Kidney (tissue), 13 donors: ENCODE measurements at regions not wholly inside any gene's neighbourhood (a gene's known extent, or its start where the extent isn't known, plus 50 kb on each side); places are given as distances from the start of the nearest gene placed in this dataset.
"Not testable (repeated sequence)": the region's sequence is repeated elsewhere in the genome, so short reads cannot be mapped to it uniquely, and the experiment has no call there.

Experiments
- DNase-seq, 5 donors: peaks; one replicate each; pipeline ENCODE4 v3.0.0-alpha.2; 2013 to 2020
- FAIRE-seq: peaks from 2 replicates; lab custom pipeline; 2012; peaks lifted over from hg19 to GRCh38; lab: Jason Lieb, UNC
- H3K27ac ChIP-seq, 2 donors: one replicate each; pipeline ENCODE4 v1.7.0; 2013; ENCODE audit warnings: low read depth in 2 of 2, low read length in 2 of 2, inconsistent platforms in 1 of 2
- H3K27me3 ChIP-seq: one replicate; pipeline ENCODE4 v1.7.1; 2013; ENCODE audit warnings: low read length, inconsistent platforms; ENCODE audit not compliant: control insufficient read depth, insufficient read depth
- H3K36me3 ChIP-seq, 3 donors: one replicate each; pipeline versions ENCODE4 v1.7.0 to v1.7.1; 2013; ENCODE audit warnings: low read length in 3 of 3, control low read depth in 1 of 3, inconsistent platforms in 1 of 3; ENCODE audit not compliant: insufficient read depth in 3 of 3, control insufficient read depth in 2 of 3
- H3K4me1 ChIP-seq, 3 donors: one replicate each; pipeline versions ENCODE4 v1.7.0 to v1.7.1; 2013; ENCODE audit warnings: low read length in 3 of 3, inconsistent platforms in 1 of 3, low read depth in 1 of 3; ENCODE audit not compliant: control insufficient read depth in 2 of 3, insufficient read depth in 2 of 3
- H3K4me3 ChIP-seq, 3 donors: one replicate each; pipeline versions ENCODE4 v1.7.0 to v1.8.1; 2013; ENCODE audit warnings: low read length in 3 of 3, control low read depth in 1 of 3, inconsistent platforms in 1 of 3
- H3K9ac ChIP-seq, 3 donors: one replicate each; pipeline versions ENCODE4 v1.7.0 to v1.7.1; 2013; ENCODE audit warnings: low read length in 3 of 3, control low read depth in 1 of 3, inconsistent platforms in 1 of 3
- H3K9me3 ChIP-seq, 3 donors: one replicate each; pipeline versions ENCODE4 v1.7.0 to v1.7.1; 2013; ENCODE audit warnings: low read length in 3 of 3, control low read depth in 1 of 3, inconsistent platforms in 1 of 3; ENCODE audit not compliant: control insufficient read depth in 2 of 3, insufficient read depth in 1 of 3
- CTCF ChIP-seq: IDR thresholded peaks from 3 replicates; pipeline ENCODE4 v1.5.1; 2012; ENCODE audit warnings: mild to moderate bottlenecking, moderate library complexity, borderline replicate concordance; ENCODE audit not compliant: insufficient read depth; ENCODE audit errors: extremely low read depth
- intact Hi-C: fragments of 100-400 bp; cut with DNase I; formaldehyde crosslinking; loops from one replicate; pipeline ENCODE4 v1.11.1; 2022
- donor health status: control.
- donor health status: control.
- donor health status: control.
- donor health status: control.
- donor health status: control.
- donor health status: DM: yes; HTN: yes; CAD: no.
- donor health status: Normal renal cell carcinoma (clear cell type).

- H3K27me3 ChIP-seq = no peaks in the 10 kb centered on the region
- peaks cover 0 to 2% (median 0%) of the 10 kb centered on the region in 3 donors for H3K4me1 ChIP-seq
- intact Hi-C loops = no loop called here
- no peaks in the 10 kb centered on the region for H3K9me3 ChIP-seq
- no peak for FAIRE-seq
- H3K36me3 ChIP-seq = no peaks in the 10 kb centered on the region
- no peak overlapping the region for H3K9ac ChIP-seq
- H3K4me3 ChIP-seq = no peak overlapping the region
- no peak overlapping the region for H3K27ac ChIP-seq
- peak in 1 of 5 donors; percentile 49 for DNase-seq
- TF ChIP-seq CTCF = no peak
These were observed 313.9 kb downstream of the ADGRD1 start for GRCh38 chr12:131267576-131267975.

- H3K4me3 ChIP-seq, H3K36me3 ChIP-seq, H3K27me3 ChIP-seq, H3K27ac ChIP-seq, H3K4me1 ChIP-seq, FAIRE-seq, H3K9ac ChIP-seq, intact Hi-C loops, H3K9me3 ChIP-seq: not testable (repeated sequence)
- peak in 2 of 5 donors; percentile 18 to 80 for DNase-seq
These were observed 314.4 kb downstream of the ADGRD1 start for GRCh38 chr12:131268123-131268522.

GRCh38 chr12:131268571-131268970 lies 314.9 kb downstream of the ADGRD1 start:
- DNase-seq = peak in 1 of 5 donors; percentile 10
- intact Hi-C loops, H3K9ac ChIP-seq, H3K27ac ChIP-seq, H3K4me3 ChIP-seq, H3K27me3 ChIP-seq, H3K9me3 ChIP-seq, FAIRE-seq, H3K4me1 ChIP-seq, H3K36me3 ChIP-seq: not testable (repeated sequence)

GRCh38 chr12:131269551-131269950 lies 315.8 kb downstream of the ADGRD1 start:
- intact Hi-C loops = no loop called here
- H3K9me3 ChIP-seq = no peaks in the 10 kb centered on the region
- FAIRE-seq (no peak), DNase-seq (peak in 1 of 5 donors; percentile 29)
- TF ChIP-seq CTCF = no peak
- no peak overlapping the region for H3K9ac ChIP-seq
- H3K4me3 ChIP-seq = no peak overlapping the region
- H3K36me3 ChIP-seq = no peaks in the 10 kb centered on the region
- H3K4me1 ChIP-seq = peaks cover 0 to 2% (median 0%) of the 10 kb centered on the region in 3 donors
- no peak overlapping the region for H3K27ac ChIP-seq
- no peaks in the 10 kb centered on the region for H3K27me3 ChIP-seq

- peak in 1 of 5 donors; percentile 35 for DNase-seq
- H3K4me1 ChIP-seq, H3K27ac ChIP-seq, H3K36me3 ChIP-seq, intact Hi-C loops, H3K9ac ChIP-seq, H3K27me3 ChIP-seq, H3K9me3 ChIP-seq, H3K4me3 ChIP-seq, FAIRE-seq: not testable (repeated sequence)
These were observed 316.3 kb downstream of the ADGRD1 start for GRCh38 chr12:131269977-131270376.
